C4-2B (cell line): ENCODE measurements at regions not wholly inside any gene's neighbourhood (a gene's known extent, or its start where the extent isn't known, plus 50 kb on each side); places are given as distances from the start of the nearest gene placed in this dataset.
"Not testable (repeated sequence)": the region's sequence is repeated elsewhere in the genome, so short reads cannot be mapped to it uniquely, and the experiment has no call there.

Experiments
- ZFX ChIP-seq: fragments of 450-650 bp; IDR thresholded peaks from 2 replicates; pipeline ENCODE4 v1.6.1; 2017
- TF ChIP-seq, protein P1 (sequence below): fragments of 450-650 bp; conservative IDR thresholded peaks from 2 replicates; pipeline ENCODE4 v1.5.1; 2017; ENCODE audit warnings: mild to moderate bottlenecking

DNA sequence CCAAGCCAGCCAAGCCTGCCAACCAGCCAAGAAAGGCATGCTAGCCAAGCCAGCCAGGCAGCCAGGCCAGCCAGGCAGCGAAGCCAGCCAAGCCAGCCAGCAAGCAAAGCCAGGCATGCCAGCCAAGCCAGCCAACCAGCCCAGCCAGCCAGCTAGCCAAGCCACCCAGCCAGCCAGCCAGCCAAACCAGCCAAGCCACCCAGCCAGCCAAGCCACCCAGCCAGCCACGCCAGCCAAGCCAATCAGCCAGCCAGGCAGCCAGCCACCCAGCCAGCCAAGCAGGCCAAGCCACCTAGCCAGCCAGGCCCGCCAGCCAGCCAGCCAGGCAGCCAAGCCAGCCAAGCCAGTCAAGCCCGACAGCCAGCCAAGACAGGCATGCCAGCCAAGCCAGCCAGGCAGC lies 1601.0 kb downstream of the RPIA start:
- TF ChIP-seq, protein P1, sequence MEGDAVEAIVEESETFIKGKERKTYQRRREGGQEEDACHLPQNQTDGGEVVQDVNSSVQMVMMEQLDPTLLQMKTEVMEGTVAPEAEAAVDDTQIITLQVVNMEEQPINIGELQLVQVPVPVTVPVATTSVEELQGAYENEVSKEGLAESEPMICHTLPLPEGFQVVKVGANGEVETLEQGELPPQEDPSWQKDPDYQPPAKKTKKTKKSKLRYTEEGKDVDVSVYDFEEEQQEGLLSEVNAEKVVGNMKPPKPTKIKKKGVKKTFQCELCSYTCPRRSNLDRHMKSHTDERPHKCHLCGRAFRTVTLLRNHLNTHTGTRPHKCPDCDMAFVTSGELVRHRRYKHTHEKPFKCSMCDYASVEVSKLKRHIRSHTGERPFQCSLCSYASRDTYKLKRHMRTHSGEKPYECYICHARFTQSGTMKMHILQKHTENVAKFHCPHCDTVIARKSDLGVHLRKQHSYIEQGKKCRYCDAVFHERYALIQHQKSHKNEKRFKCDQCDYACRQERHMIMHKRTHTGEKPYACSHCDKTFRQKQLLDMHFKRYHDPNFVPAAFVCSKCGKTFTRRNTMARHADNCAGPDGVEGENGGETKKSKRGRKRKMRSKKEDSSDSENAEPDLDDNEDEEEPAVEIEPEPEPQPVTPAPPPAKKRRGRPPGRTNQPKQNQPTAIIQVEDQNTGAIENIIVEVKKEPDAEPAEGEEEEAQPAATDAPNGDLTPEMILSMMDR: not testable (repeated sequence)
- TF ChIP-seq ZFX: not testable (repeated sequence)
